Daoy (cell line): ENCODE measurements at regions not wholly inside any gene's neighbourhood (a gene's known extent, or its start where the extent isn't known, plus 50 kb on each side); places are given as distances from the start of the nearest gene placed in this dataset.
"Not testable (repeated sequence)": the region's sequence is repeated elsewhere in the genome, so short reads cannot be mapped to it uniquely, and the experiment has no call there.

Experiments
- DNase-seq: peaks from one replicate; pipeline ENCODE4 v3.0.0-alpha.2; 2015; ENCODE audit warnings: low read depth

GRCh38 chr16:88300463-88300835, 82.3 kb upstream of the ZNF469 start:
- no peak for DNase-seq

- DNase-seq: no peak
Measured at GRCh38 chr16:88301431-88301830, 81.3 kb upstream of the ZNF469 start.

- DNase-seq: no peak
Measured at GRCh38 chr16:88301886-88302285, 80.9 kb upstream of the ZNF469 start.

- DNase-seq: no peak
Measured at GRCh38 chr16:88302666-88303065, 80.1 kb upstream of the ZNF469 start.

GRCh38 chr16:88303405-88303804, 79.4 kb upstream of the ZNF469 start:
- DNase-seq: no peak

- peak; percentile 78 for DNase-seq
Measured at GRCh38 chr16:88303890-88304819, 78.6 kb upstream of the ZNF469 start.

GRCh38 chr16:88305176-88305575, 77.6 kb upstream of the ZNF469 start:
- DNase-seq: no peak

- DNase-seq: no peak
Measured at GRCh38 chr16:88306411-88306810, 76.3 kb upstream of the ZNF469 start.

- DNase-seq: peak; percentile 89
Measured at GRCh38 chr16:88306860-88307545, 75.8 kb upstream of the ZNF469 start.

GRCh38 chr16:88308441-88309173, 74.2 kb upstream of the ZNF469 start:
- no peak for DNase-seq

GRCh38 chr16:88309174-88309907, 73.4 kb upstream of the ZNF469 start:
- no peak for DNase-seq

- no peak for DNase-seq
Measured at GRCh38 chr16:88309908-88310265, 72.9 kb upstream of the ZNF469 start.

GRCh38 chr16:88310796-88311605, 71.8 kb upstream of the ZNF469 start:
- DNase-seq: no peak

GRCh38 chr16:88311860-88312259, 70.9 kb upstream of the ZNF469 start:
- not testable (repeated sequence) for DNase-seq

- no peak for DNase-seq
Measured at GRCh38 chr16:88312732-88313131, 70.0 kb upstream of the ZNF469 start.

- DNase-seq: no peak
Measured at GRCh38 chr16:88314991-88315542, 67.7 kb upstream of the ZNF469 start.

- peak; percentile 79 for DNase-seq
Measured at GRCh38 chr16:88315543-88316105, 67.1 kb upstream of the ZNF469 start.

GRCh38 chr16:88316151-88316550, 66.6 kb upstream of the ZNF469 start:
- no peak for DNase-seq

GRCh38 chr16:88316941-88317612, 65.7 kb upstream of the ZNF469 start:
- no peak for DNase-seq

- DNase-seq: no peak
Measured at GRCh38 chr16:88317613-88317965, 65.2 kb upstream of the ZNF469 start.
